H1 (cell line): ENCODE measurements at regions not wholly inside any gene's neighbourhood (a gene's known extent, or its start where the extent isn't known, plus 50 kb on each side); places are given as distances from the start of the nearest gene placed in this dataset.

Experiments
- CTCF ChIA-PET: fragments of 300-600 bp; sonication (Branson Sonifier 250); formaldehyde crosslinking; loops from one replicate; lab custom pipeline; 2021; ENCODE audit not compliant: partially characterized antibody; lab: Charles Lee
- POLR2A ChIA-PET: fragments of 300-600 bp; sonication (Branson Sonifier 250); formaldehyde crosslinking; loops from one replicate; lab custom pipeline; 2021; ENCODE audit warnings: inconsistent platforms; ENCODE audit not compliant: partially characterized antibody; lab: Charles Lee
- DNase-seq, 2 experiments: peaks; one replicate each; pipeline versions ENCODE4 v3.0.0 to v3.0.0-alpha.2; 2010 to 2022; ENCODE audit warnings: low spot score in 2 of 2, low read depth in 1 of 2, mixed read lengths in 1 of 2
- FAIRE-seq: peaks from 2 replicates; lab custom pipeline; 2011; peaks lifted over from hg19 to GRCh38; lab: Jason Lieb, UNC
- H2AFZ ChIP-seq: 2 replicates; pipeline ENCODE4 v1.8.1; 2012; ENCODE audit warnings: low read length, inconsistent platforms
- H2AK5ac ChIP-seq: 2 replicates; pipeline ENCODE4 v1.6.1; 2013; ENCODE audit warnings: low read depth, low read length
- H2BK120ac ChIP-seq: replicated peaks from 2 replicates; pipeline ENCODE3; 2013; ENCODE audit warnings: low read depth, low read length, inconsistent platforms
- H2BK12ac ChIP-seq: 2 replicates; pipeline ENCODE4 v1.6.1; 2013; ENCODE audit warnings: low read depth, low read length
- H2BK15ac ChIP-seq: 2 replicates; pipeline ENCODE4 v1.6.1; 2013; ENCODE audit warnings: low read length
- H2BK20ac ChIP-seq: 2 replicates; pipeline ENCODE4 v1.6.1; 2013; ENCODE audit warnings: low read length
- H2BK5ac ChIP-seq: 2 replicates; pipeline ENCODE4 v1.6.1; 2013; ENCODE audit warnings: low read depth, low read length
- H3K14ac ChIP-seq: 2 replicates; pipeline ENCODE4 v1.6.1; 2013; ENCODE audit warnings: inconsistent platforms; ENCODE audit not compliant: insufficient read length
- H3K18ac ChIP-seq: 2 replicates; pipeline ENCODE4 v1.6.1; 2013; ENCODE audit warnings: low read length; ENCODE audit errors: extremely low read depth
- H3K23ac ChIP-seq: 2 replicates; pipeline ENCODE4 v1.6.1; 2013; ENCODE audit warnings: inconsistent platforms; ENCODE audit not compliant: insufficient read length
- H3K23me2 ChIP-seq: 2 replicates; pipeline ENCODE4 v1.6.1; 2013; ENCODE audit warnings: low read depth, low read length
- H3K27ac ChIP-seq: 2 replicates; pipeline ENCODE4 v1.6.1; 2011; ENCODE audit warnings: low read depth, low read length, inconsistent platforms
- H3K27me3 ChIP-seq, 4 experiments: replicated peaks in 1 of 4; 1 replicate in 1 of 4; 2 replicates in 3 of 4; pipeline versions ENCODE4 v1.6.1 to v1.8.1; 2011 to 2013; ENCODE audit warnings: low read length in 3 of 4, mild to moderate bottlenecking in 3 of 4, inconsistent platforms in 2 of 4, mixed read lengths in 2 of 4, moderate library complexity in 1 of 4; ENCODE audit not compliant: control insufficient read depth in 3 of 4, insufficient read depth in 3 of 4; ENCODE audit errors: extremely low read depth in 1 of 4
- H3K36me3 ChIP-seq, 4 experiments: 2 replicates each; pipeline versions ENCODE4 v1.6.1 to v1.8.1; 2011 to 2013; ENCODE audit warnings: mild to moderate bottlenecking in 4 of 4, low read length in 3 of 4, moderate library complexity in 2 of 4, control low read depth in 1 of 4, inconsistent platforms in 1 of 4; ENCODE audit not compliant: insufficient read depth in 4 of 4, control insufficient read depth in 2 of 4
- H3K4ac ChIP-seq: replicated peaks from 2 replicates; pipeline ENCODE3; 2013; ENCODE audit warnings: low read length, low read depth, mixed read lengths, inconsistent platforms; ENCODE audit not compliant: insufficient read length
- H3K4me1 ChIP-seq, 4 experiments: replicated peaks in 1 of 4; 1 replicate in 1 of 4; 2 replicates in 3 of 4; pipeline versions ENCODE4 v1.6.1 to v1.8.1; 2011 to 2013; ENCODE audit warnings: low read length in 3 of 4, inconsistent platforms in 2 of 4, mixed read lengths in 1 of 4; ENCODE audit not compliant: insufficient read depth in 4 of 4, control insufficient read depth in 3 of 4
- H3K4me2 ChIP-seq, 2 experiments: 2 replicates each; pipeline versions ENCODE4 v1.6.1 to v1.8.1; 2011 to 2013; ENCODE audit warnings: low read depth in 2 of 2, low read length in 2 of 2, control low read depth in 1 of 2, inconsistent platforms in 1 of 2, mild to moderate bottlenecking in 1 of 2; ENCODE audit not compliant: insufficient read depth in 1 of 2
- H3K4me3 ChIP-seq, 4 experiments: fragments of 200-600, 300-600 bp in 1 of 4; sonication (generic), shearing (Covaris generic), sonication (Bioruptor Twin) in 1 of 4; 2 replicates each; pipeline versions ENCODE4 v1.5.1 to v1.8.1; 2011 to 2016; ENCODE audit warnings: low read length in 4 of 4, low read depth in 3 of 4, control low read depth in 2 of 4, inconsistent platforms in 2 of 4, mild to moderate bottlenecking in 2 of 4, mixed read lengths in 1 of 4, moderate library complexity in 1 of 4; ENCODE audit not compliant: insufficient read depth in 2 of 4; ENCODE audit errors: extremely low read depth in 1 of 4
- H3K56ac ChIP-seq: replicated peaks from 2 replicates; pipeline ENCODE3; 2013; ENCODE audit warnings: low read depth, mild to moderate bottlenecking, mixed read lengths, low read length, inconsistent platforms; ENCODE audit not compliant: insufficient read length
- H3K79me1 ChIP-seq: 2 replicates; pipeline ENCODE4 v1.6.1; 2013; ENCODE audit warnings: low read depth, low read length, control low read depth
- H3K79me2 ChIP-seq, 2 experiments: 2 replicates each; pipeline versions ENCODE4 v1.6.1 to v1.8.1; 2012 to 2013; ENCODE audit warnings: low read length in 2 of 2, mild to moderate bottlenecking in 2 of 2, inconsistent platforms in 1 of 2; ENCODE audit not compliant: insufficient read depth in 2 of 2, control insufficient read depth in 1 of 2
- H3K9ac ChIP-seq, 4 experiments: replicated peaks in 1 of 4; 1 replicate in 1 of 4; 2 replicates in 3 of 4; pipeline versions ENCODE4 v1.6.1 to v1.8.1; 2011 to 2013; ENCODE audit warnings: low read depth in 3 of 4, low read length in 3 of 4, control low read depth in 2 of 4, mild to moderate bottlenecking in 2 of 4, moderate library complexity in 2 of 4, inconsistent platforms in 1 of 4; ENCODE audit errors: extremely low read depth in 1 of 4
- H3K9me3 ChIP-seq, 2 experiments: 2 replicates each; pipeline versions ENCODE4 v1.6.1 to v1.8.1; 2012 to 2013; ENCODE audit warnings: mild to moderate bottlenecking in 2 of 2, moderate library complexity in 2 of 2, control low read depth in 1 of 2, inconsistent platforms in 1 of 2, low read depth in 1 of 2, low read length in 1 of 2, mixed read lengths in 1 of 2; ENCODE audit not compliant: insufficient read depth in 2 of 2
- H4K20me1 ChIP-seq, 2 experiments: replicated peaks in 1 of 2; 2 replicates each; pipeline versions ENCODE3 to v1.8.1; 2011 to 2013; ENCODE audit warnings: inconsistent platforms in 2 of 2, low read length in 2 of 2, mild to moderate bottlenecking in 1 of 2; ENCODE audit not compliant: insufficient read depth in 2 of 2, control insufficient read depth in 1 of 2
- H4K5ac ChIP-seq: 2 replicates; pipeline ENCODE4 v1.6.1; 2013; ENCODE audit warnings: low read length, low read depth, mixed read lengths, inconsistent platforms; ENCODE audit not compliant: insufficient read length
- H4K8ac ChIP-seq: 2 replicates; pipeline ENCODE4 v1.8.0; 2013; ENCODE audit warnings: mild to moderate bottlenecking, moderate library complexity, low read length, inconsistent platforms; ENCODE audit not compliant: insufficient read depth; ENCODE audit errors: extremely low read depth
- H4K91ac ChIP-seq: replicated peaks from 2 replicates; pipeline ENCODE3; 2013; ENCODE audit warnings: low read length, mixed read lengths, inconsistent platforms; ENCODE audit not compliant: insufficient read length
- BRCA1 ChIP-seq: IDR thresholded peaks from 2 replicates; pipeline ENCODE4 v1.6.1; 2012; ENCODE audit warnings: low read depth, low read length, improper control_type of control experiment
- CBX5 ChIP-seq: fragments of 300-800, 300-1000 bp; sonication (generic); IDR thresholded peaks from 2 replicates; pipeline ENCODE4 v1.7.1; 2016; ENCODE audit warnings: antibody characterized with exemption, low read length, low read depth
- CBX8 ChIP-seq: fragments of 300-800, 300-1000 bp; sonication (generic); IDR thresholded peaks from 2 replicates; pipeline ENCODE4 v1.7.1; 2016; ENCODE audit warnings: low read depth, low read length, borderline replicate concordance
- CREB1 ChIP-seq: IDR thresholded peaks from 2 replicates; pipeline ENCODE4 v1.6.1; 2012; ENCODE audit warnings: inconsistent platforms
- EZH2 ChIP-seq: fragments of 200-600 bp; sonication (generic); IDR thresholded peaks from 2 replicates; pipeline ENCODE4 v1.7.1; 2012; ENCODE audit warnings: low read depth, mild to moderate bottlenecking, moderate library complexity, low read length, inconsistent platforms; ENCODE audit not compliant: severe bottlenecking
- GABPA ChIP-seq: IDR thresholded peaks from 2 replicates; pipeline ENCODE4 v1.6.1; 2011; ENCODE audit warnings: mild to moderate bottlenecking, low read length, moderate library complexity, borderline replicate concordance; ENCODE audit not compliant: insufficient read depth
- HDAC2 ChIP-seq, 2 experiments: fragments of 300-600 bp in 1 of 2; sonication (generic) in 1 of 2; IDR thresholded peaks; 2 replicates each; pipeline ENCODE4 v1.6.1; 2011 to 2012; ENCODE audit warnings: low read depth in 2 of 2, low read length in 2 of 2, mild to moderate bottlenecking in 2 of 2, moderate library complexity in 2 of 2, borderline replicate concordance in 1 of 2, inconsistent platforms in 1 of 2
- JUN ChIP-seq: IDR thresholded peaks from 2 replicates; pipeline ENCODE4 v1.6.1; 2011; ENCODE audit warnings: low read depth, mild to moderate bottlenecking, improper control_type of control experiment, low read length
- JUND ChIP-seq: IDR thresholded peaks from 2 replicates; pipeline ENCODE4 v1.6.1; 2011; ENCODE audit warnings: mild to moderate bottlenecking, improper control_type of control experiment, low read length
- MAFK ChIP-seq: IDR thresholded peaks from 2 replicates; pipeline ENCODE4 v1.6.1; 2012; ENCODE audit warnings: low read depth, mild to moderate bottlenecking, improper control_type of control experiment, low read length
- POLR2A ChIP-seq, 2 experiments: IDR thresholded peaks; 1 replicate in 1 of 2; 2 replicates in 1 of 2; pipeline ENCODE4 v1.6.1; 2011; ENCODE audit warnings: low read depth in 2 of 2, low read length in 2 of 2, mild to moderate bottlenecking in 2 of 2; ENCODE audit errors: control extremely low read depth in 1 of 2
- SP2 ChIP-seq: IDR thresholded peaks from 2 replicates; pipeline ENCODE4 v1.6.1; 2012; ENCODE audit warnings: mild to moderate bottlenecking, low read length, inconsistent platforms
- SRF ChIP-seq: IDR thresholded peaks from 2 replicates; pipeline ENCODE4 v1.6.1; 2011; ENCODE audit warnings: mild to moderate bottlenecking, low read depth, low read length, moderate library complexity
- TAF1 ChIP-seq: IDR thresholded peaks from 2 replicates; pipeline ENCODE4 v1.6.1; 2011; ENCODE audit warnings: mild to moderate bottlenecking, low read depth, low read length
- TBP ChIP-seq: IDR thresholded peaks from 2 replicates; pipeline ENCODE4 v1.6.1; 2011; ENCODE audit warnings: low read depth, low read length, improper control_type of control experiment
- USF2 ChIP-seq: IDR thresholded peaks from 2 replicates; pipeline ENCODE4 v1.6.1; 2011; ENCODE audit warnings: low read length, improper control_type of control experiment
- WGBS, 2 experiments: shearing (Covaris generic) in 1 of 2; methylation state at CpG; one replicate each; pipeline versions ENCODE4 v1.1.6 to v1.1.7; 2013 to 2015; ENCODE audit warnings: low lambda C conversion rate in 2 of 2, mixed read lengths in 2 of 2, inconsistent platforms in 1 of 2, low coverage in 1 of 2, missing lambda C conversion rate in 1 of 2; ENCODE audit not compliant: insufficient replicate concordance in 2 of 2, insufficient coverage in 1 of 2, insufficient read length in 1 of 2; ENCODE audit errors: extremely low coverage in 1 of 2, missing lambda C conversion rate in 1 of 2; 5-methylcytosine and 5-hydroxymethylcytosine counted together

- Histone ChIP-seq H3K9ac (no peak overlapping the region), H2BK5ac (no peak overlapping the region), H3K4me2 (no peak overlapping the region), H2AFZ (no peak overlapping the region), H2BK12ac (no peak overlapping the region), H3K27ac (no peak overlapping the region), H4K20me1 (no peaks in the 10 kb centered on the region), H4K91ac (no peak overlapping the region), H3K23me2 (no peaks in the 10 kb centered on the region), H3K4me1 (no peaks in the 10 kb centered on the region), H2BK120ac (no peak overlapping the region), H3K4ac (no peak overlapping the region), H2BK15ac (no peak overlapping the region), H4K5ac (no peak overlapping the region), H3K79me1 (no peaks in the 10 kb centered on the region), H4K8ac (no peak overlapping the region), H3K27me3 (no peaks in the 10 kb centered on the region), H3K14ac (no peak overlapping the region), H2BK20ac (no peak overlapping the region), H3K18ac (no peak overlapping the region), H3K23ac (no peak overlapping the region), H3K9me3 (no peaks in the 10 kb centered on the region), H3K36me3 (no peaks in the 10 kb centered on the region), H3K4me3 (no peak overlapping the region), H3K79me2 (no peaks in the 10 kb centered on the region), H3K56ac (no peak overlapping the region), H2AK5ac (no peak overlapping the region)
- no peak for DNase-seq
- ChIA-PET POLR2A (no interaction called here), CTCF (interaction anchor here (1.1 kb wide), 1 partner anchor 340 kb away, joined by 3 read pairs; no protein-coding TSS in a partner anchor)
- 47% methylated on average over 2 of the region's 2 CpGs; no CpG with 5 or more reads in 1 of the 2 experiments for WGBS, 2 experiments
- FAIRE-seq: no peak
- TF ChIP-seq CBX5: no peak
- no peak for TF ChIP-seq CREB1
- TF ChIP-seq POLR2A (IDR thresholded peaks at IDR 0.05; ENCODE audit: control extremely low read depth in 1 of 2, low read depth in 2 of 2, low read length in 2 of 2): no peak
- TF ChIP-seq SRF: no peak
- TF ChIP-seq GABPA: no peak
- TF ChIP-seq BRCA1: no peak
- no peak for TF ChIP-seq JUN
- no peak for TF ChIP-seq HDAC2 (IDR thresholded peaks at IDR 0.05; ENCODE audit: borderline replicate concordance in 1 of 2, low read depth in 2 of 2, low read length in 2 of 2)
- no peak for TF ChIP-seq TBP
- no peak for TF ChIP-seq CBX8
- no peak for TF ChIP-seq SP2
- no peak for TF ChIP-seq TAF1
- TF ChIP-seq JUND: no peak
- no peak for TF ChIP-seq MAFK
- TF ChIP-seq EZH2: no peak
- no peak for TF ChIP-seq USF2
Observed at GRCh38 chr14:26735811-26736210, 138.0 kb upstream of the NOVA1 start.
